Psoas muscle (tissue), 7 donors: ENCODE measurements at regions not wholly inside any gene's neighbourhood (a gene's known extent, or its start where the extent isn't known, plus 50 kb on each side); places are given as distances from the start of the nearest gene placed in this dataset.

Experiments
- ATAC-seq, 4 donors: fragments of 200-7000 bp; cut with Tn5 transposase; one replicate each; pipeline ENCODE4 v1.9.1; 2020; ENCODE audit warnings: moderate library complexity in 3 of 4, mild to moderate bottlenecking in 2 of 4
- DNase-seq, 2 donors: peaks; one replicate each; pipeline ENCODE4 v3.0.0-alpha.2; 2020
- H3K27ac ChIP-seq: fragments of 200-600 bp; one replicate; pipeline ENCODE4 v1.8.0; 2022
- H3K27me3 ChIP-seq, 3 donors: fragments of 200-600 bp in 1 of 3; one replicate each; pipeline versions ENCODE4 v1.6.1 to v1.8.0; 2013 to 2022; ENCODE audit warnings: low read length in 2 of 3, mild to moderate bottlenecking in 2 of 3, moderate library complexity in 1 of 3; ENCODE audit not compliant: insufficient read depth in 3 of 3
- H3K36me3 ChIP-seq, 2 donors: fragments of 200-600 bp in 1 of 2; one replicate each; pipeline versions ENCODE4 v1.6.1 to v1.8.0; 2013 to 2022; ENCODE audit warnings: low read depth in 1 of 2, mild to moderate bottlenecking in 1 of 2, moderate library complexity in 1 of 2; ENCODE audit not compliant: insufficient read depth in 1 of 2
- H3K4me1 ChIP-seq: fragments of 200-600 bp; one replicate; pipeline ENCODE4 v1.8.0; 2022
- H3K4me3 ChIP-seq: fragments of 200-600 bp; one replicate; pipeline ENCODE4 v1.8.0; 2022; ENCODE audit warnings: mild to moderate bottlenecking
- H3K9me3 ChIP-seq: fragments of 200-600 bp; one replicate; pipeline ENCODE4 v1.8.0; 2022
- CTCF ChIP-seq: fragments of 200-600 bp; IDR thresholded peaks from one replicate; pipeline ENCODE4 v1.8.0; 2022; ENCODE audit warnings: antibody characterized with exemption
- WGBS, 3 donors: extraction: QIAGEN DNeasy Blood & Tissue Kit; methylation state at CpG; one replicate each; pipeline versions ENCODE4 v1.1.6 to v1.1.7; 2013; 5-methylcytosine and 5-hydroxymethylcytosine counted together
- intact Hi-C, 2 donors: fragments of 100-400 bp; cut with DNase I; formaldehyde crosslinking; loops; one replicate each; pipeline versions ENCODE4 v1.11.0 to v1.14.2; 2022
- donor health status: healthy with polysubstance abuse.
- donor health status: DM: no; HTN: no; CAD: no; lungs with moderate emphysema.
- donor health status: Bipolar disorder and iron deficiency.
- donor health status: healthy.
- donor health status: DM: yes; HTN: yes; CAD: no.
- donor health status: DM: no; HTN: no; CAD: no.
- donor health status: DM: yes; HTN: yes; CAD: no.

DNA sequence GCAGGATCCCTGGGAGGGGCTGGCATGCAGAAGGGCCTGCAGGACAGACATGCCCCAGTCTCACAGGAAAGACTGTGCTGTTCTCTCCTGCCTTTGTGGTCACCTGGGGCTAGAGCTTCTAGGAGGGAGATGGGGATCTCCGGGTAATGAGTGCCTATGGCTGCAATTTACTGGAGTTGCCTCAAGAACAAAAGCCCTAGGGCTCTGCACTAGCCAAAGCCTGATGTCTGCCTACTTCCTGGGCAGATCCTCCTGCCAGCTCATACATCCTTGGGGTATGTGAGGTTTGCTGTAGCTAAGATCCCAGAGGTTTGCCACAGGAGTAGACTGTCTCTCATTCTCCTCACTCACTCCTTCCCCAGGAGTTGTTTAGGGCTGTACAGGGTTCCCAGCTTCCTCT, 106.9 kb upstream of the PPFIA2 start:
- Histone ChIP-seq H3K27ac (no peak overlapping the region), H3K9me3 (no peaks in the 10 kb centered on the region), H3K4me1 (no peaks in the 10 kb centered on the region), H3K4me3 (no peak overlapping the region), H3K36me3 (no peaks in the 10 kb centered on the region), H3K27me3 (no peaks in the 10 kb centered on the region)
- no peak for TF ChIP-seq CTCF
- 73 to 87% (median 83%) methylated on average over 1 of the region's 1 CpG for WGBS, 3 donors
- no peak for ATAC-seq
- intact Hi-C loops, result no loop called here
- no peak for DNase-seq

DNA sequence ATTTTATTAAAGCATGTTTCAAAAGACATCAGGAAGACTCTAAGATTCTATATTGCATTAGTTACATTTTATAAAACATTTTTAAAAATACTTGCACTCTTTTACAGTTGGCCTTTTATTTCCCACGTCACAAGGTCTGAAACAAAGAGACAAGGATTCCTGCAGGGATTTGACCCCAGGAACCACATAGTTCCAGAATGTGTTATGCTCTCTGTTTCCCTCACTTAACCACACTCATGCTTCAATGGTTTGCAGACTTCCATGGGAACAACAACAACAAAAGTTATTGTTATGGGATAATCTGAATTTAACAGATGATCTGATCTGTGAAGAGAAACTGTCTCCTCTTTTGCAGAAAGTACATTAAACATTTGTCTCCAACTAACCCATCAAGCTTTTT, 104.3 kb upstream of the PPFIA2 start:
- Histone ChIP-seq H3K36me3 (no peaks in the 10 kb centered on the region), H3K4me3 (no peak overlapping the region), H3K27me3 (no peaks in the 10 kb centered on the region), H3K9me3 (no peaks in the 10 kb centered on the region), H3K27ac (no peak overlapping the region), H3K4me1 (no peaks in the 10 kb centered on the region)
- no peak for ATAC-seq
- no peak for TF ChIP-seq CTCF
- no peak for DNase-seq
- WGBS, 3 donors, result 19 to 30% (median 21%) methylated on average over 1 of the region's 1 CpG
- intact Hi-C loops, result no loop called here

GRCh38 chr12:81859521-81859920, 100.4 kb upstream of the PPFIA2 start:
- ATAC-seq (no peak), DNase-seq (no peak)
- 28 to 34% (median 31%) methylated on average over 3 of the region's 3 CpGs for WGBS, 3 donors
- TF ChIP-seq CTCF, result no peak
- intact Hi-C loops, result no loop called here
- no peaks in the 10 kb centered on the region for H3K4me1 ChIP-seq
- no peaks in the 10 kb centered on the region for H3K36me3 ChIP-seq
- no peak overlapping the region for H3K27ac ChIP-seq
- H3K27me3 ChIP-seq, result no peaks in the 10 kb centered on the region
- no peak overlapping the region for H3K4me3 ChIP-seq
- H3K9me3 ChIP-seq, result no peaks in the 10 kb centered on the region

GRCh38 chr12:81843599-81843998, 84.4 kb upstream of the PPFIA2 start:
- intact Hi-C loops, result no loop called here
- ATAC-seq, result no peak

More at GRCh38 chr12:81843599-81843998, 84.4 kb upstream of the PPFIA2 start:
- TF ChIP-seq CTCF, result no peak
- Histone ChIP-seq H3K9me3 (no peaks in the 10 kb centered on the region), H3K36me3 (no peaks in the 10 kb centered on the region), H3K4me3 (no peak overlapping the region), H3K4me1 (no peaks in the 10 kb centered on the region), H3K27ac (no peak overlapping the region), H3K27me3 (no peaks in the 10 kb centered on the region)
- no peak for DNase-seq
